GM23338 (cell line): ENCODE measurements at regions not wholly inside any gene's neighbourhood (a gene's known extent, or its start where the extent isn't known, plus 50 kb on each side); places are given as distances from the start of the nearest gene placed in this dataset.
A peak's percentile ranks its signal among the peaks of the same experiment; 100 is the strongest.

Experiments used
- ATAC-seq: fragments of 200-7000 bp; cut with Tn5 transposase; 3 replicates; pipeline ENCODE4 v1.9.1; 2020
- DNase-seq: peaks from one replicate; pipeline ENCODE4 v3.0.0-alpha.2; 2015; ENCODE audit warnings: low spot score
- H2AFZ ChIP-seq: fragments of 200-600 bp; sonication (generic); 2 replicates; pipeline ENCODE4 v1.8.0; 2016; ENCODE audit warnings: antibody characterized with exemption, mild to moderate bottlenecking, moderate library complexity
- H3F3A ChIP-seq: fragments of 200-600 bp; sonication (generic); replicated peaks from 2 replicates; pipeline ENCODE4 v1.8.0; 2017; ENCODE audit warnings: antibody characterized with exemption, mixed run types, low read depth
- H3K27ac ChIP-seq: fragments of 200-600 bp; sonication (generic); 2 replicates; pipeline ENCODE4 v1.6.1; 2016; ENCODE audit warnings: low read depth
- H3K27me3 ChIP-seq: fragments of 200-600 bp; sonication (generic); 2 replicates; pipeline ENCODE4 v1.8.0; 2016; ENCODE audit warnings: mild to moderate bottlenecking, mixed run types, moderate library complexity; ENCODE audit not compliant: insufficient read depth
- H3K36me3 ChIP-seq: fragments of 200-600 bp; sonication (generic); 2 replicates; pipeline ENCODE4 v1.8.0; 2016; ENCODE audit warnings: mild to moderate bottlenecking; ENCODE audit not compliant: insufficient read depth
- H3K4me1 ChIP-seq: fragments of 200-600 bp; sonication (generic); 2 replicates; pipeline ENCODE4 v1.8.0; 2016; ENCODE audit warnings: mild to moderate bottlenecking, moderate library complexity; ENCODE audit not compliant: insufficient read depth
- H3K4me2 ChIP-seq: fragments of 200-600 bp; sonication (generic); 2 replicates; pipeline ENCODE4 v1.7.1; 2017; ENCODE audit warnings: mixed run types
- H3K4me3 ChIP-seq: fragments of 200-600 bp; sonication (generic); 2 replicates; pipeline ENCODE4 v1.6.1; 2016; ENCODE audit warnings: mixed run types
- H3K79me2 ChIP-seq: fragments of 200-600 bp; sonication (generic); replicated peaks from 2 replicates; pipeline ENCODE4 v1.8.0; 2017; ENCODE audit warnings: mild to moderate bottlenecking; ENCODE audit not compliant: insufficient read depth
- H3K9me2 ChIP-seq: fragments of 200-600 bp; sonication (generic); 2 replicates; pipeline ENCODE4 v1.8.0; 2017; ENCODE audit not compliant: insufficient read depth
- H4K20me1 ChIP-seq: fragments of 200-600 bp; sonication (generic); replicated peaks from 2 replicates; pipeline ENCODE4 v1.8.0; 2017; ENCODE audit warnings: mild to moderate bottlenecking; ENCODE audit not compliant: insufficient read depth
- H3K27ac Mint-ChIP-seq: 2 replicates; pipeline ENCODE4 v1.8.0; 2020; ENCODE audit warnings: inconsistent platforms, mild to moderate bottlenecking, moderate library complexity, mixed read lengths
- H3K27me3 Mint-ChIP-seq: 3 replicates; pipeline ENCODE4 v1.8.0; 2022; ENCODE audit warnings: low read depth, mild to moderate bottlenecking, moderate library complexity, mixed read lengths, inconsistent platforms; ENCODE audit not compliant: insufficient read depth, poor library complexity
- H3K36me3 Mint-ChIP-seq: 3 replicates; pipeline ENCODE4 v1.8.0; 2021; ENCODE audit warnings: low read depth, mild to moderate bottlenecking, inconsistent platforms, moderate library complexity, mixed read lengths
- H3K4me1 Mint-ChIP-seq: 3 replicates; pipeline ENCODE4 v1.8.0; 2020; ENCODE audit warnings: mild to moderate bottlenecking, inconsistent platforms, mixed read lengths
- H3K4me3 Mint-ChIP-seq: 3 replicates; pipeline ENCODE4 v1.8.0; 2021; ENCODE audit warnings: moderate library complexity, mild to moderate bottlenecking, inconsistent platforms, mixed read lengths
- H3K9me3 Mint-ChIP-seq: 3 replicates; pipeline ENCODE4 v1.8.0; 2020; ENCODE audit warnings: moderate library complexity, mild to moderate bottlenecking, inconsistent platforms, mixed read lengths
- CREB1 ChIP-seq: fragments of 250-450 bp; sonication (Bioruptor Pico); IDR thresholded peaks from 2 replicates; pipeline ENCODE4 v1.5.0; 2020; ENCODE audit warnings: low read depth, mild to moderate bottlenecking, moderate library complexity
- CTCF ChIP-seq, 2 experiments: fragments of 200-600 bp in 1 of 2; sonication (generic) in 1 of 2; conservative IDR thresholded peaks; 2 replicates each; pipeline versions ENCODE4 v1.5.1 to v1.6.1; 2016 to 2017; ENCODE audit warnings: antibody characterized with exemption in 2 of 2, low read depth in 2 of 2, mild to moderate bottlenecking in 2 of 2, moderate library complexity in 1 of 2
- ETS1 ChIP-seq: IDR thresholded peaks from 2 replicates; pipeline ENCODE4 v1.6.1; 2016; ENCODE audit warnings: antibody characterized with exemption
- EZH2 ChIP-seq: fragments of 200-600 bp; sonication (generic); IDR thresholded peaks from one replicate; pipeline ENCODE4 v1.8.0; 2017; ENCODE audit warnings: antibody characterized with exemption, mild to moderate bottlenecking, low read depth; ENCODE audit not compliant: unreplicated experiment
- EZH2phosphoT487 ChIP-seq: fragments of 200-600 bp; sonication (generic); IDR thresholded peaks from one replicate; pipeline ENCODE4 v1.8.1; 2018; ENCODE audit warnings: antibody characterized with exemption; ENCODE audit not compliant: unreplicated experiment
- JUNB ChIP-seq: IDR thresholded peaks from one replicate; pipeline ENCODE4 v1.6.1; 2016; ENCODE audit warnings: antibody characterized with exemption; ENCODE audit not compliant: unreplicated experiment
- NANOG ChIP-seq: IDR thresholded peaks from 2 replicates; pipeline ENCODE4 v1.6.1; 2016; ENCODE audit warnings: antibody characterized with exemption, borderline replicate concordance
- REST ChIP-seq: IDR thresholded peaks from one replicate; pipeline ENCODE4 v1.6.1; 2018; ENCODE audit warnings: antibody characterized with exemption; ENCODE audit not compliant: unreplicated experiment
- STAT1 ChIP-seq: IDR thresholded peaks from one replicate; pipeline ENCODE4 v1.6.1; 2016; ENCODE audit warnings: antibody characterized with exemption; ENCODE audit not compliant: unreplicated experiment
- ZNF114 ChIP-seq: fragments of 250-450 bp; sonication (Bioruptor Pico); IDR thresholded peaks from 2 replicates; pipeline ENCODE4 v1.5.0; 2020; ENCODE audit warnings: mild to moderate bottlenecking, moderate library complexity
- ZNF331 ChIP-seq: fragments of 250-450 bp; sonication (Bioruptor Pico); IDR thresholded peaks from 2 replicates; pipeline ENCODE4 v1.5.0; 2020; ENCODE audit warnings: low read depth, mild to moderate bottlenecking, moderate library complexity

- no peak overlapping the region for H3K27ac Mint-ChIP-seq
- H3K9me3 Mint-ChIP-seq, result no peaks in the 10 kb centered on the region; the same call in 2 of the 3 replicates
- H3K4me1 ChIP-seq, result peaks cover 4% of the 10 kb centered on the region; the same call in 1 of the 2 replicates
- DNase-seq (no peak), ATAC-seq (peak; percentile 12)
- peaks cover 75% of the 10 kb centered on the region for H3K27me3 ChIP-seq
- peaks cover 57% of the 10 kb centered on the region for H3K27me3 Mint-ChIP-seq
- H3K4me1 Mint-ChIP-seq, result peaks cover 9% of the 10 kb centered on the region; the same call in 2 of the 3 replicates
- TF ChIP-seq CTCF (conservative IDR thresholded peaks at IDR 0.05; ENCODE audit: low read depth in 2 of 2), result no peak
- TF ChIP-seq EZH2, result peak; percentile 42
- no peak for TF ChIP-seq ZNF331 (CRISPR knock-in tag)
- no peak for TF ChIP-seq NANOG
- peak overlapping the region; percentile 66; the same call in 1 of the 2 replicates for H2AFZ ChIP-seq
- H4K20me1 ChIP-seq, result no peaks in the 10 kb centered on the region
- H3K79me2 ChIP-seq, result no peaks in the 10 kb centered on the region
- H3K4me2 ChIP-seq, result peak overlapping the region; percentile 93
- H3K36me3 Mint-ChIP-seq, result no peaks in the 10 kb centered on the region
- no peak overlapping the region for H3K27ac ChIP-seq
- no peaks in the 10 kb centered on the region for H3F3A ChIP-seq
- no peaks in the 10 kb centered on the region for H3K36me3 ChIP-seq
- H3K9me2 ChIP-seq, result no peaks in the 10 kb centered on the region
- peak overlapping the region; percentile 69 for H3K4me3 ChIP-seq
- H3K4me3 Mint-ChIP-seq, result peak overlapping the region; percentile 72
Observed at GRCh38 chr22:23520863-23521440, 59.1 kb downstream of the IGLL1 start.

GRCh38 chr22:23519442-23520157 is 60.5 kb downstream of the IGLL1 start:
- Histone ChIP-seq H4K20me1 (no peaks in the 10 kb centered on the region), H3F3A (no peaks in the 10 kb centered on the region), H3K4me1 (peaks cover 4% of the 10 kb centered on the region; the same call in 1 of the 2 replicates), H3K36me3 (no peaks in the 10 kb centered on the region), H3K27me3 (peaks cover 63% of the 10 kb centered on the region), H3K4me2 (no peak overlapping the region), H3K79me2 (no peaks in the 10 kb centered on the region), H3K4me3 (no peak overlapping the region), H2AFZ (no peak overlapping the region), H3K27ac (no peak overlapping the region), H3K9me2 (no peaks in the 10 kb centered on the region)
- Mint-ChIP-seq H3K36me3 (no peaks in the 10 kb centered on the region), H3K27me3 (peaks cover 56% of the 10 kb centered on the region), H3K9me3 (no peaks in the 10 kb centered on the region), H3K27ac (no peak overlapping the region), H3K4me1 (peaks cover 11% of the 10 kb centered on the region; the same call in 2 of the 3 replicates), H3K4me3 (no peak overlapping the region)
- DNase-seq (no peak), ATAC-seq (no peak)
- TF ChIP-seq JUNB, result no peak
- no peak for TF ChIP-seq ZNF114
- no peak for TF ChIP-seq EZH2phosphoT487
- TF ChIP-seq EZH2, result no peak
- TF ChIP-seq ZNF331 (CRISPR knock-in tag), result no peak
- TF ChIP-seq CREB1 (CRISPR knock-in tag), result no peak
- no peak for TF ChIP-seq NANOG
- no peak for TF ChIP-seq REST
- TF ChIP-seq ETS1, result no peak
- TF ChIP-seq STAT1, result no peak
- TF ChIP-seq CTCF (conservative IDR thresholded peaks at IDR 0.05; ENCODE audit: low read depth in 2 of 2), result no peak
